DOHH2 (cell line): ENCODE measurements at regions not wholly inside any gene's neighbourhood (a gene's known extent, or its start where the extent isn't known, plus 50 kb on each side); places are given as distances from the start of the nearest gene placed in this dataset.

Experiments used
- H3F3A ChIP-seq: fragments of 200-600 bp; sonication (generic), shearing (Covaris generic); 2 replicates; pipeline ENCODE4 v1.6.0; 2016; ENCODE audit warnings: antibody characterized with exemption, mild to moderate bottlenecking; ENCODE audit not compliant: control insufficient read depth, insufficient read depth
- H3K27ac ChIP-seq: fragments of 200-600 bp; sonication (generic); 2 replicates; pipeline ENCODE4 v1.5.1; 2014; ENCODE audit warnings: low read depth, mild to moderate bottlenecking, low read length, moderate library complexity
- H3K27me3 ChIP-seq: fragments of 200-600 bp; sonication (generic); 2 replicates; pipeline ENCODE4 v1.6.1; 2014; ENCODE audit warnings: mild to moderate bottlenecking, low read length, mixed read lengths; ENCODE audit not compliant: control insufficient read depth
- H3K36me3 ChIP-seq: fragments of 200-600 bp; sonication (generic); 2 replicates; pipeline ENCODE4 v1.6.1; 2014; ENCODE audit warnings: mild to moderate bottlenecking, low read length, moderate library complexity, mixed read lengths; ENCODE audit not compliant: control insufficient read depth
- H3K4me1 ChIP-seq: fragments of 200-600 bp; sonication (generic); 2 replicates; pipeline ENCODE4 v1.6.1; 2014; ENCODE audit warnings: mild to moderate bottlenecking, low read length, mixed read lengths; ENCODE audit not compliant: control insufficient read depth
- H3K4me2 ChIP-seq: fragments of 200-600 bp; sonication (generic); 2 replicates; pipeline ENCODE4 v1.6.0; 2014; ENCODE audit warnings: mild to moderate bottlenecking, low read length, moderate library complexity
- H3K4me3 ChIP-seq: fragments of 200-600 bp; sonication (generic); 2 replicates; pipeline ENCODE4 v1.5.1; 2014; ENCODE audit warnings: mild to moderate bottlenecking, low read length, mixed read lengths
- H3K79me2 ChIP-seq: fragments of 200-600 bp; sonication (generic); 2 replicates; pipeline ENCODE4 v1.6.1; 2014; ENCODE audit warnings: mild to moderate bottlenecking, low read length, mixed read lengths; ENCODE audit not compliant: control insufficient read depth
- H3K9me2 ChIP-seq: fragments of 200-600 bp; sonication (generic); replicated peaks from 2 replicates; pipeline ENCODE4 v1.6.1; 2014; ENCODE audit warnings: mild to moderate bottlenecking, low read length, mixed read lengths; ENCODE audit not compliant: control insufficient read depth
- H3K9me3 ChIP-seq: fragments of 200-600 bp; sonication (generic); 2 replicates; pipeline ENCODE4 v1.6.1; 2014; ENCODE audit warnings: antibody characterized with exemption, low read length, mixed read lengths; ENCODE audit not compliant: control insufficient read depth, insufficient read depth
- H4K20me1 ChIP-seq: fragments of 200-600 bp; sonication (generic); 2 replicates; pipeline ENCODE4 v1.6.0; 2014; ENCODE audit warnings: low read depth, mild to moderate bottlenecking, antibody characterized with exemption, low read length, moderate library complexity; ENCODE audit not compliant: control insufficient read depth, insufficient read depth
- CTCF ChIP-seq: fragments of 200-600 bp; sonication (generic); IDR thresholded peaks from one replicate; pipeline ENCODE4 v1.5.1; 2014; ENCODE audit warnings: antibody characterized with exemption, mild to moderate bottlenecking, low read depth, low read length; ENCODE audit not compliant: poor library complexity, severe bottlenecking
- EZH2phosphoT487 ChIP-seq: fragments of 200-600 bp; sonication (generic); IDR thresholded peaks from 2 replicates; pipeline ENCODE4 v1.6.1; 2017; ENCODE audit warnings: borderline replicate concordance, mild to moderate bottlenecking, antibody characterized with exemption, low read length, moderate library complexity, mixed read lengths

GRCh38 chr4:121555315-121556107 lies 141.3 kb downstream of the ANXA5 start:
- H3K79me2 ChIP-seq = no peaks in the 10 kb centered on the region
- H3K4me2 ChIP-seq = no peak overlapping the region
- H3K4me1 ChIP-seq = no peaks in the 10 kb centered on the region
- H3F3A ChIP-seq = no peaks in the 10 kb centered on the region
- no peaks in the 10 kb centered on the region for H4K20me1 ChIP-seq
- no peak for TF ChIP-seq CTCF
- TF ChIP-seq EZH2phosphoT487 = no peak
- no peaks in the 10 kb centered on the region for H3K27me3 ChIP-seq
- H3K27ac ChIP-seq = no peak overlapping the region
- no peaks in the 10 kb centered on the region for H3K9me3 ChIP-seq
- H3K4me3 ChIP-seq = no peak overlapping the region
- no peaks in the 10 kb centered on the region for H3K9me2 ChIP-seq
- no peaks in the 10 kb centered on the region for H3K36me3 ChIP-seq

DNA sequence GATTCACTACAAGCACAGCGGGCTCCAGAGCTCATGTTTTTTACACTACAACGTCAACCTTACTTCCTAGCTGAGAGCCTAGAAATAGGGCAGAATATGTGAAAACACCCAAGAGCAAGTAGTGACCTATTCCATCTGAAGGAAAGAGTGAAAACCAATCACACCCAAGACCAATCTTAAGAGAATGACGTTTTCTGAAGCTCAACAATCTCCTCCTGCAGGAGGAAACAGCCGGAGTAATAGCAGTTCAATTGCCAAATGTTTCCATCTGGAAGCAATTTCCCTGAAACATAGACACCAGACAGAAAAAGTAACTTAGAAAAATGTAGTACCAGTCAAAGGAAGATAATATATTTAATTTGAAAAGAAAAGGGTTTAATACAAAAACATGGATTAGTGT lies 142.4 kb downstream of the ANXA5 start:
- TF ChIP-seq CTCF (no peak), EZH2phosphoT487 (no peak)
- H3K36me3 ChIP-seq = no peaks in the 10 kb centered on the region
- H3K27ac ChIP-seq = no peak overlapping the region
- H3K4me3 ChIP-seq = no peak overlapping the region
- no peaks in the 10 kb centered on the region for H4K20me1 ChIP-seq
- no peak overlapping the region for H3K4me2 ChIP-seq
- H3F3A ChIP-seq = no peaks in the 10 kb centered on the region
- no peaks in the 10 kb centered on the region for H3K4me1 ChIP-seq
- H3K9me3 ChIP-seq = no peaks in the 10 kb centered on the region
- H3K9me2 ChIP-seq = no peaks in the 10 kb centered on the region
- H3K27me3 ChIP-seq = no peaks in the 10 kb centered on the region
- no peaks in the 10 kb centered on the region for H3K79me2 ChIP-seq

DNA sequence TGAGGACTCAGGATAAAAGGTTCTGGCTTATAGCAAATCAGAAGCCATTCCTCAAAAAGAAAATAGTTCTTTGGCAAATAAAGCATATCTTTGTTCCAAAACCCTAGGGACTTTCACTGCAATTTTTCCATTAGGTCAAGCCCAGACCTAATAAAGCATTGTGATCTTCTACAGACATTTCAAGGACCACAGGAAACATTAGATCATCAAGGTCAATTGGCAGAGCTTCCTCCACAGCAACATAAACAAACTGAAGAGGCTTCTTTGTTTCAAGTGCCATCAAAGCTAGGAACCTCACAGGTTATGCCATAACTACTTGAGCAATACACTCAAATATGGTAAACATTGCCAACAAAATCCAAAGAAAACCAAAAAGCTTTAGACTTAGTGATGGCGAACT lies 144.9 kb downstream of the ANXA5 start:
- TF ChIP-seq CTCF (no peak), EZH2phosphoT487 (no peak)
- Histone ChIP-seq H3K79me2 (no peaks in the 10 kb centered on the region), H3K9me2 (no peaks in the 10 kb centered on the region), H3K4me2 (no peak overlapping the region), H3K36me3 (no peaks in the 10 kb centered on the region), H4K20me1 (no peaks in the 10 kb centered on the region), H3K4me1 (no peaks in the 10 kb centered on the region), H3K27ac (no peak overlapping the region), H3K4me3 (no peak overlapping the region), H3F3A (no peaks in the 10 kb centered on the region), H3K9me3 (no peaks in the 10 kb centered on the region), H3K27me3 (no peaks in the 10 kb centered on the region)
